ENCODE measurements at regions not wholly inside any gene's neighbourhood (a gene's known extent, or its start where the extent isn't known, plus 50 kb on each side); places are given as distances from the start of the nearest gene placed in this dataset.
"Not testable (repeated sequence)": the region's sequence is repeated elsewhere in the genome, so short reads cannot be mapped to it uniquely, and the experiment has no call there.

- DNase-seq = no peak
Observed at GRCh38 chr5:40453689-40454088, 226.0 kb upstream of the PTGER4 start.

GRCh38 chr5:40452874-40453624 lies 226.7 kb upstream of the PTGER4 start:
- DNase-seq = no peak

GRCh38 chr5:40447438-40447837 lies 232.3 kb upstream of the PTGER4 start:
- no peak for DNase-seq

- DNase-seq = no peak
Observed at GRCh38 chr5:40446910-40447309, 232.8 kb upstream of the PTGER4 start.

- DNase-seq = no peak
Observed at GRCh38 chr5:40442346-40442745, 237.4 kb upstream of the PTGER4 start.

- no peak for DNase-seq
Observed at GRCh38 chr5:40441733-40442132, 238.0 kb upstream of the PTGER4 start.

GRCh38 chr5:40440746-40441145 lies 239.0 kb upstream of the PTGER4 start:
- DNase-seq = no peak

GRCh38 chr5:40439103-40439502 lies 240.6 kb upstream of the PTGER4 start:
- not testable (repeated sequence) for DNase-seq

GRCh38 chr5:40438646-40439045 lies 241.1 kb upstream of the PTGER4 start:
- DNase-seq = not testable (repeated sequence)

GRCh38 chr5:40437452-40437861 lies 242.3 kb upstream of the PTGER4 start:
- DNase-seq = no peak

GRCh38 chr5:40436535-40437237 lies 243.0 kb upstream of the PTGER4 start:
- DNase-seq = no peak

GRCh38 chr5:40435706-40436105 lies 244.0 kb upstream of the PTGER4 start:
- DNase-seq = not testable (repeated sequence)

GRCh38 chr5:40432836-40433235 lies 246.9 kb upstream of the PTGER4 start:
- DNase-seq = no peak

GRCh38 chr5:40431734-40432133 lies 248.0 kb upstream of the PTGER4 start:
- no peak for DNase-seq

GRCh38 chr5:40430101-40430710 lies 249.5 kb upstream of the PTGER4 start:
- no peak for DNase-seq

GRCh38 chr5:40429258-40430100 lies 250.2 kb upstream of the PTGER4 start:
- DNase-seq = no peak

- DNase-seq = no peak
Observed at GRCh38 chr5:40428815-40429214, 250.9 kb upstream of the PTGER4 start.

- DNase-seq = no peak
Observed at GRCh38 chr5:40428126-40428525, 251.6 kb upstream of the PTGER4 start.

- DNase-seq = not testable (repeated sequence)
Observed at GRCh38 chr5:40417046-40417810, 262.5 kb upstream of the PTGER4 start.

GRCh38 chr5:40416588-40416987 lies 263.1 kb upstream of the PTGER4 start:
- DNase-seq = no peak

- DNase-seq = no peak
Observed at GRCh38 chr5:40416098-40416497, 263.6 kb upstream of the PTGER4 start.

All from hypothalamus (tissue), 51 donors.